Peyer's patch (tissue), 4 donors: ENCODE measurements at regions not wholly inside any gene's neighbourhood (a gene's known extent, or its start where the extent isn't known, plus 50 kb on each side); places are given as distances from the start of the nearest gene placed in this dataset.

Experiments
- POLR2A ChIP-seq, 2 donors: fragments of 450-650 bp; IDR thresholded peaks; one replicate each; pipeline ENCODE4 v1.5.1; 2017; ENCODE audit warnings: antibody characterized with exemption in 2 of 2, mild to moderate bottlenecking in 2 of 2, moderate library complexity in 2 of 2
- TF ChIP-seq, protein P1 (sequence below), 6 experiments: fragments of 450-650 bp in 4 of 6; fragments of 200-600 bp in 2 of 6; sonication (generic) in 1 of 6; IDR thresholded peaks; one replicate each; pipeline ENCODE4 v1.5.1; 2017 to 2019; ENCODE audit warnings: antibody characterized with exemption in 6 of 6, mild to moderate bottlenecking in 3 of 6, moderate library complexity in 1 of 6

DNA sequence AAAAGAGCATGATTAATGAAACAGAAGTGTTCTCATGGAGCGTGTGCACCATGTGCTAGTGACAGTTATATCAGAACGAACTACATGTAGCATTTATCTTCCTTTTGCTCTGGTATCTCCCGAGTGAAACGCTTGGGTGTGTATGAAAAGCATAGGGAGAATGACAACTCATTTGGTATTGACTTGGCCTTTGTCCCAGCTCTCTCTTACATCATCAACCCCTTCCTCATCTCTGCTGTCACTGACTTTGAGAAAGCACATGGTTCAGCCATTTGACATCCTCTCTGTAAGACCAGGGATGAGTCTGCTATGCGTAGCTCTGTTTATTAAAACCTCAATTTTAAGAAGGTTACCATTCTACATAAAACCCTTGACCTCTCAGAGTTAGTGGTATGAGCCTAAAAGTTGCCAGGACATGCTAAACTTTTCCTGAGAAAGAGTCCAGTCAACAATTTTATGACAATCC is 201.0 kb downstream of the NRIP1 start:
- TF ChIP-seq, protein P1, sequence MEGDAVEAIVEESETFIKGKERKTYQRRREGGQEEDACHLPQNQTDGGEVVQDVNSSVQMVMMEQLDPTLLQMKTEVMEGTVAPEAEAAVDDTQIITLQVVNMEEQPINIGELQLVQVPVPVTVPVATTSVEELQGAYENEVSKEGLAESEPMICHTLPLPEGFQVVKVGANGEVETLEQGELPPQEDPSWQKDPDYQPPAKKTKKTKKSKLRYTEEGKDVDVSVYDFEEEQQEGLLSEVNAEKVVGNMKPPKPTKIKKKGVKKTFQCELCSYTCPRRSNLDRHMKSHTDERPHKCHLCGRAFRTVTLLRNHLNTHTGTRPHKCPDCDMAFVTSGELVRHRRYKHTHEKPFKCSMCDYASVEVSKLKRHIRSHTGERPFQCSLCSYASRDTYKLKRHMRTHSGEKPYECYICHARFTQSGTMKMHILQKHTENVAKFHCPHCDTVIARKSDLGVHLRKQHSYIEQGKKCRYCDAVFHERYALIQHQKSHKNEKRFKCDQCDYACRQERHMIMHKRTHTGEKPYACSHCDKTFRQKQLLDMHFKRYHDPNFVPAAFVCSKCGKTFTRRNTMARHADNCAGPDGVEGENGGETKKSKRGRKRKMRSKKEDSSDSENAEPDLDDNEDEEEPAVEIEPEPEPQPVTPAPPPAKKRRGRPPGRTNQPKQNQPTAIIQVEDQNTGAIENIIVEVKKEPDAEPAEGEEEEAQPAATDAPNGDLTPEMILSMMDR (IDR thresholded peaks at IDR 0.05): no peak
- TF ChIP-seq POLR2A (IDR thresholded peaks at IDR 0.05): no peak
